ENCODE measurements at regions not wholly inside any gene's neighbourhood (a gene's known extent, or its start where the extent isn't known, plus 50 kb on each side); places are given as distances from the start of the nearest gene placed in this dataset.
"Not testable (repeated sequence)": the region's sequence is repeated elsewhere in the genome, so short reads cannot be mapped to it uniquely, and the experiment has no call there.

GRCh38 chr22:46045459-46046298 is 68.7 kb upstream of the WNT7B start:
- no peak for DNase-seq (ENCODE audit: low read depth)
- H3K4me3 ChIP-seq (ENCODE audit: low read depth, low read length), result no peak overlapping the region
- TF ChIP-seq CTCF (IDR thresholded peaks at IDR 0.05; ENCODE audit: insufficient read depth, low read depth, low read length, missing control alignments), result no peak

DNA sequence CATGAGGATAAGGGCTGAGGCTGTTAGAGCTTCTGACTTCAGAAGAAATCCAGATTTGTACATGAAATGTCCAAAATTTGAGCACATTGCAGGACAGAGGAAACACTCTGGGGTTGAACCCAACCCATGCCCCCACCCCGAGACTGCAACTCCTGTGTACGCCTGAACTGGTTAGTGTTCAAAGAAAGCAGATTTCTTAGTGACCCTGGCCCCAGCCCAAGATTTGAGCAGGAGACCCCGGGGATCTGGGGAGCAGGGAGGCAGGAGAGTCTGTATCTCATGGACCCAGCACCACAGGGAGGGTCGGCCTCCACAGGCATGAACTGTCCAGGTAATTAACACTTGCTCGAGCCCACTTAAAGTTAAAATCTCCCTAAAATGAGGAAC is 69.3 kb upstream of the WNT7B start:
- no peak for DNase-seq (ENCODE audit: low read depth)
- no peak for TF ChIP-seq CTCF (IDR thresholded peaks at IDR 0.05; ENCODE audit: insufficient read depth, low read depth, low read length, missing control alignments)
- H3K4me3 ChIP-seq (ENCODE audit: low read depth, low read length), result no peak overlapping the region

- no peak for DNase-seq (ENCODE audit: low read depth)
- no peak for TF ChIP-seq CTCF (IDR thresholded peaks at IDR 0.05; ENCODE audit: insufficient read depth, low read depth, low read length, missing control alignments)
- H3K4me3 ChIP-seq (ENCODE audit: low read depth, low read length), result no peak overlapping the region
These were observed 70.3 kb upstream of the WNT7B start for GRCh38 chr22:46047226-46047625.

GRCh38 chr22:46047841-46048595 is 71.1 kb upstream of the WNT7B start:
- DNase-seq (ENCODE audit: low read depth), result no peak
- H3K4me3 ChIP-seq (ENCODE audit: low read depth, low read length), result no peak overlapping the region
- no peak for TF ChIP-seq CTCF (IDR thresholded peaks at IDR 0.05; ENCODE audit: insufficient read depth, low read depth, low read length, missing control alignments)

DNA sequence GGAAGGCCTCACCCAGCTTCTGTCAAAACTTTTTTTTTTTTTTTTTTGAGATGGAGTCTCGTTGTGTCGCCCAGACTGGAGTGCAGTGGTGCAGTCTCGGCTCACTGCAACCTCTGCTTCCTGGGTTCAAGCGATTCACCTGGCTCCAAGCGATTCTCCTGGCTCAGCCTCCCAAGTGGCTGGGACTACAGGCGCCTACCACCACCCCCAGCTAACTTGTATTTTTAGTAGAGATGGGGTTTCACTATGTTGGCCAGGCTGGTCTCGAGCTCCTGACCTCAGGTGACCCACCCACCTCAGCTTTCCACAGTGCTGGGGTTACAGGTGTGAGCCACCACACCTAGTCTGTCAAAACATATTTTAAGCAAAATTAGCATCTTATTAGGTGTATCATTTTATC is 71.7 kb upstream of the WNT7B start:
- not testable (repeated sequence) for DNase-seq (ENCODE audit: low read depth); H3K4me3 ChIP-seq (ENCODE audit: low read depth, low read length)

- H3K4me3 ChIP-seq (ENCODE audit: low read depth, low read length), result no peak overlapping the region
- no peak for DNase-seq (ENCODE audit: low read depth)
- TF ChIP-seq CTCF (IDR thresholded peaks at IDR 0.05; ENCODE audit: insufficient read depth, low read depth, low read length, missing control alignments), result no peak
These were observed 72.9 kb upstream of the WNT7B start for GRCh38 chr22:46049726-46050450.

DNA sequence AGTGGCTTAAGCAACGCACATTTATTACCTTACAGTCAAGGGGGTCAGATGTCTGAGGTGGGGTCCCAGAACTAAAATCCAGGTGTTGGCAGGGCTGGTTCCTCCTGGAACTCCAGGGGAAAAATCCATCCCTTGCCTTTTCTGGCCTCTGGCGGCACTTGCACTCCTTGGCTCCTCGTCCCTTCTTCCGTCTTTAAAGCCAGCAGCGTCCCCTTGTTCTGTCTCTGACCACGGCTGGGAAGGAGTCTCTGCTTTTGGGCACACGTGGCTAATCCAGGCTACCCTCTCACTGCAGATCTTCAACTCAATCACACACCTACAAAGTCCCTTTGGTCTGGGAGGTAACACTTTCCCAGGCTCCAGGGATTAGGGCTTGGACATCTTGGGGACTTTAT is 73.5 kb upstream of the WNT7B start:
- no peak for TF ChIP-seq CTCF (IDR thresholded peaks at IDR 0.05; ENCODE audit: insufficient read depth, low read depth, low read length, missing control alignments)
- no peak for DNase-seq (ENCODE audit: low read depth)
- H3K4me3 ChIP-seq (ENCODE audit: low read depth, low read length), result no peak overlapping the region
